Liver (tissue), 8 donors: ENCODE measurements at regions not wholly inside any gene's neighbourhood (a gene's known extent, or its start where the extent isn't known, plus 50 kb on each side); places are given as distances from the start of the nearest gene placed in this dataset.

Experiments
- DNase-seq: peaks from one replicate; pipeline ENCODE4 v3.0.0-alpha.2; 2017; ENCODE audit warnings: low spot score
- H3K27ac ChIP-seq, 2 donors: one replicate each; pipeline ENCODE4 v1.7.0; 2013; ENCODE audit warnings: inconsistent platforms in 2 of 2, low read length in 2 of 2, control low read depth in 1 of 2, low read depth in 1 of 2, mild to moderate bottlenecking in 1 of 2
- H3K27me3 ChIP-seq, 4 donors: one replicate each; pipeline versions ENCODE4 v1.6.1 to v1.7.0; 2013; ENCODE audit warnings: low read length in 3 of 4, inconsistent platforms in 1 of 4, mild to moderate bottlenecking in 1 of 4, moderate library complexity in 1 of 4; ENCODE audit not compliant: control insufficient read depth in 4 of 4, insufficient read depth in 4 of 4
- H3K36me3 ChIP-seq, 4 donors: one replicate each; pipeline versions ENCODE4 v1.6.1 to v1.7.0; 2013; ENCODE audit warnings: low read length in 3 of 4, mild to moderate bottlenecking in 3 of 4, low read depth in 1 of 4, moderate library complexity in 1 of 4; ENCODE audit not compliant: control insufficient read depth in 4 of 4, insufficient read depth in 3 of 4
- H3K4me1 ChIP-seq, 4 donors: one replicate each; pipeline versions ENCODE4 v1.6.1 to v1.7.0; 2013; ENCODE audit warnings: low read length in 3 of 4, mild to moderate bottlenecking in 3 of 4, moderate library complexity in 1 of 4; ENCODE audit not compliant: control insufficient read depth in 4 of 4, insufficient read depth in 4 of 4
- H3K4me3 ChIP-seq, 3 donors: one replicate each; pipeline versions ENCODE4 v1.6.1 to v1.7.0; 2013; ENCODE audit warnings: low read length in 3 of 3, control low read depth in 1 of 3, low read depth in 1 of 3, mild to moderate bottlenecking in 1 of 3
- H3K9ac ChIP-seq, 2 donors: one replicate each; pipeline ENCODE4 v1.7.0; 2013; ENCODE audit warnings: low read length in 2 of 2, mild to moderate bottlenecking in 2 of 2, moderate library complexity in 2 of 2, control low read depth in 1 of 2, low read depth in 1 of 2
- H3K9me3 ChIP-seq, 4 donors: one replicate each; pipeline versions ENCODE4 v1.6.1 to v1.7.0; 2013; ENCODE audit warnings: low read length in 3 of 4; ENCODE audit not compliant: control insufficient read depth in 4 of 4
- EGR1 ChIP-seq, 2 donors: IDR thresholded peaks; 2 replicates each; pipeline ENCODE4 v1.6.1; 2016 to 2018; ENCODE audit warnings: antibody characterized with exemption in 2 of 2, low read depth in 2 of 2
- FOXA1 ChIP-seq: IDR thresholded peaks from 2 replicates; pipeline ENCODE4 v1.6.1; 2016; ENCODE audit warnings: antibody characterized with exemption
- FOXA2 ChIP-seq: IDR thresholded peaks from 2 replicates; pipeline ENCODE4 v1.6.1; 2016; ENCODE audit warnings: antibody characterized with exemption
- GABPA ChIP-seq, 2 donors: IDR thresholded peaks in 1 of 2; conservative IDR thresholded peaks in 1 of 2; 2 replicates each; pipeline ENCODE4 v1.6.1; 2016; ENCODE audit warnings: antibody characterized with exemption in 2 of 2, mild to moderate bottlenecking in 1 of 2, moderate library complexity in 1 of 2
- HNF4A ChIP-seq, 2 donors: conservative IDR thresholded peaks; 2 replicates each; pipeline ENCODE4 v1.6.1; 2016; ENCODE audit warnings: antibody characterized with exemption in 2 of 2, mild to moderate bottlenecking in 2 of 2
- HNF4G ChIP-seq: IDR thresholded peaks from 2 replicates; pipeline ENCODE4 v1.6.1; 2016; ENCODE audit warnings: antibody characterized with exemption
- JUND ChIP-seq, 2 donors: IDR thresholded peaks; 2 replicates each; pipeline ENCODE4 v1.6.1; 2016; ENCODE audit warnings: antibody characterized with exemption in 2 of 2
- NR2F2 ChIP-seq: IDR thresholded peaks from 2 replicates; pipeline ENCODE4 v1.6.1; 2016; ENCODE audit warnings: antibody characterized with exemption
- RAD21 ChIP-seq, 2 donors: IDR thresholded peaks; 2 replicates each; pipeline ENCODE4 v1.6.1; 2016; ENCODE audit warnings: antibody characterized with exemption in 2 of 2, mild to moderate bottlenecking in 2 of 2
- RXRA ChIP-seq, 2 donors: IDR thresholded peaks; 2 replicates each; pipeline ENCODE4 v1.6.1; 2017 to 2018; ENCODE audit warnings: antibody characterized with exemption in 2 of 2, mild to moderate bottlenecking in 1 of 2
- SP1 ChIP-seq: IDR thresholded peaks from 2 replicates; pipeline ENCODE4 v1.6.1; 2018; ENCODE audit warnings: antibody characterized with exemption, mild to moderate bottlenecking
- TAF1 ChIP-seq: conservative IDR thresholded peaks from 2 replicates; pipeline ENCODE4 v1.6.1; 2016; ENCODE audit warnings: antibody characterized with exemption, mild to moderate bottlenecking
- YY1 ChIP-seq: IDR thresholded peaks from 2 replicates; pipeline ENCODE4 v1.6.1; 2016; ENCODE audit warnings: antibody characterized with exemption, mild to moderate bottlenecking
- WGBS: extraction: QIAGEN DNeasy Blood & Tissue Kit; methylation state at CpG from one replicate; pipeline ENCODE4 v1.1.7; 2013; 5-methylcytosine and 5-hydroxymethylcytosine counted together
- TF ChIP-seq, protein P1 (sequence below): fragments of 150-350 bp; IDR thresholded peaks from 2 replicates; pipeline ENCODE4 v1.5.1; 2017; ENCODE audit warnings: improper control_type of control experiment, low read depth, low read length; ENCODE audit not compliant: missing input control
- TF ChIP-seq, protein P2 (sequence below): IDR thresholded peaks from 2 replicates; pipeline ENCODE4 v1.6.1; 2016; ENCODE audit warnings: antibody characterized with exemption
- TF ChIP-seq, protein P3 (sequence below): IDR thresholded peaks from 2 replicates; pipeline ENCODE4 v1.6.1; 2016; ENCODE audit warnings: antibody characterized with exemption
- TF ChIP-seq, protein P4 (sequence below): IDR thresholded peaks from 2 replicates; pipeline ENCODE4 v1.6.1; 2016; ENCODE audit warnings: antibody characterized with exemption, mild to moderate bottlenecking
- TF ChIP-seq, protein P5 (sequence below): IDR thresholded peaks from 2 replicates; pipeline ENCODE4 v1.6.1; 2016; ENCODE audit warnings: antibody characterized with exemption
- donor health status: healthy.
- donor health status: healthy.
- donor health status: healthy.
- donor health status: healthy.
- donor health status: healthy.

DNA sequence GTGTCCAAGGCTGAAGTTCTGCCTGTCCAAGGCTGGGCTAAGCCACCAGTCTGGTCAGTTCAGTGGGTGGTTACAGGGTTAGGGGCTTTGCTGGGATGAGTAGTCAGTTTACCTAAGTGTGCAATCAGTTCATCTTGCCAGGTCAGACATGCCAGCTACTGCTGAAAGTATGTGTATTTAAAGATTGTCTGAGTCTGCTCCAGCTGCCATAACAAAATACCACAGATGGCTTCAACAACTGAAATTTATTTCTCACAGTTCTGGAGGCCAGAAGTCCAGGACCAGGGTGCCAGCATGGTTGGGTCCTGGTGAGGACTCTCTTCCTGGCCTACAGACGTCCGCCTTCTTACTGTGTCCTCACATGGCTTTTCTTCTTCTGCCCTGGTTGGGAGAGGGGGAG, 52.4 kb upstream of the TNS3 start:
- WGBS = 96% methylated on average over 2 of the region's 2 CpGs
- TF ChIP-seq, protein P1, sequence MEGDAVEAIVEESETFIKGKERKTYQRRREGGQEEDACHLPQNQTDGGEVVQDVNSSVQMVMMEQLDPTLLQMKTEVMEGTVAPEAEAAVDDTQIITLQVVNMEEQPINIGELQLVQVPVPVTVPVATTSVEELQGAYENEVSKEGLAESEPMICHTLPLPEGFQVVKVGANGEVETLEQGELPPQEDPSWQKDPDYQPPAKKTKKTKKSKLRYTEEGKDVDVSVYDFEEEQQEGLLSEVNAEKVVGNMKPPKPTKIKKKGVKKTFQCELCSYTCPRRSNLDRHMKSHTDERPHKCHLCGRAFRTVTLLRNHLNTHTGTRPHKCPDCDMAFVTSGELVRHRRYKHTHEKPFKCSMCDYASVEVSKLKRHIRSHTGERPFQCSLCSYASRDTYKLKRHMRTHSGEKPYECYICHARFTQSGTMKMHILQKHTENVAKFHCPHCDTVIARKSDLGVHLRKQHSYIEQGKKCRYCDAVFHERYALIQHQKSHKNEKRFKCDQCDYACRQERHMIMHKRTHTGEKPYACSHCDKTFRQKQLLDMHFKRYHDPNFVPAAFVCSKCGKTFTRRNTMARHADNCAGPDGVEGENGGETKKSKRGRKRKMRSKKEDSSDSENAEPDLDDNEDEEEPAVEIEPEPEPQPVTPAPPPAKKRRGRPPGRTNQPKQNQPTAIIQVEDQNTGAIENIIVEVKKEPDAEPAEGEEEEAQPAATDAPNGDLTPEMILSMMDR = no peak
- TF ChIP-seq FOXA1 = no peak
- TF ChIP-seq, protein P2, sequence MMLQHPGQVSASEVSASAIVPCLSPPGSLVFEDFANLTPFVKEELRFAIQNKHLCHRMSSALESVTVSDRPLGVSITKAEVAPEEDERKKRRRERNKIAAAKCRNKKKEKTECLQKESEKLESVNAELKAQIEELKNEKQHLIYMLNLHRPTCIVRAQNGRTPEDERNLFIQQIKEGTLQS = no peak
- no peak for TF ChIP-seq HNF4A (conservative IDR thresholded peaks at IDR 0.05)
- TF ChIP-seq NR2F2 = no peak
- TF ChIP-seq RAD21 (IDR thresholded peaks at IDR 0.05) = no peak
- TF ChIP-seq, protein P3, sequence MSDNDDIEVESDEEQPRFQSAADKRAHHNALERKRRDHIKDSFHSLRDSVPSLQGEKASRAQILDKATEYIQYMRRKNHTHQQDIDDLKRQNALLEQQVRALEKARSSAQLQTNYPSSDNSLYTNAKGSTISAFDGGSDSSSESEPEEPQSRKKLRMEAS = no peak
- TF ChIP-seq, protein P4, sequence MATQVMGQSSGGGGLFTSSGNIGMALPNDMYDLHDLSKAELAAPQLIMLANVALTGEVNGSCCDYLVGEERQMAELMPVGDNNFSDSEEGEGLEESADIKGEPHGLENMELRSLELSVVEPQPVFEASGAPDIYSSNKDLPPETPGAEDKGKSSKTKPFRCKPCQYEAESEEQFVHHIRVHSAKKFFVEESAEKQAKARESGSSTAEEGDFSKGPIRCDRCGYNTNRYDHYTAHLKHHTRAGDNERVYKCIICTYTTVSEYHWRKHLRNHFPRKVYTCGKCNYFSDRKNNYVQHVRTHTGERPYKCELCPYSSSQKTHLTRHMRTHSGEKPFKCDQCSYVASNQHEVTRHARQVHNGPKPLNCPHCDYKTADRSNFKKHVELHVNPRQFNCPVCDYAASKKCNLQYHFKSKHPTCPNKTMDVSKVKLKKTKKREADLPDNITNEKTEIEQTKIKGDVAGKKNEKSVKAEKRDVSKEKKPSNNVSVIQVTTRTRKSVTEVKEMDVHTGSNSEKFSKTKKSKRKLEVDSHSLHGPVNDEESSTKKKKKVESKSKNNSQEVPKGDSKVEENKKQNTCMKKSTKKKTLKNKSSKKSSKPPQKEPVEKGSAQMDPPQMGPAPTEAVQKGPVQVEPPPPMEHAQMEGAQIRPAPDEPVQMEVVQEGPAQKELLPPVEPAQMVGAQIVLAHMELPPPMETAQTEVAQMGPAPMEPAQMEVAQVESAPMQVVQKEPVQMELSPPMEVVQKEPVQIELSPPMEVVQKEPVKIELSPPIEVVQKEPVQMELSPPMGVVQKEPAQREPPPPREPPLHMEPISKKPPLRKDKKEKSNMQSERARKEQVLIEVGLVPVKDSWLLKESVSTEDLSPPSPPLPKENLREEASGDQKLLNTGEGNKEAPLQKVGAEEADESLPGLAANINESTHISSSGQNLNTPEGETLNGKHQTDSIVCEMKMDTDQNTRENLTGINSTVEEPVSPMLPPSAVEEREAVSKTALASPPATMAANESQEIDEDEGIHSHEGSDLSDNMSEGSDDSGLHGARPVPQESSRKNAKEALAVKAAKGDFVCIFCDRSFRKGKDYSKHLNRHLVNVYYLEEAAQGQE = no peak
- no peak for TF ChIP-seq SP1
- TF ChIP-seq GABPA (IDR thresholded peaks at IDR 0.05 in 1 of 2, conservative IDR thresholded peaks at IDR 0.05 in 1 of 2) = no peak
- no peak for TF ChIP-seq FOXA2
- TF ChIP-seq HNF4G = no peak
- TF ChIP-seq RXRA (IDR thresholded peaks at IDR 0.05) = no peak
- TF ChIP-seq, protein P5, sequence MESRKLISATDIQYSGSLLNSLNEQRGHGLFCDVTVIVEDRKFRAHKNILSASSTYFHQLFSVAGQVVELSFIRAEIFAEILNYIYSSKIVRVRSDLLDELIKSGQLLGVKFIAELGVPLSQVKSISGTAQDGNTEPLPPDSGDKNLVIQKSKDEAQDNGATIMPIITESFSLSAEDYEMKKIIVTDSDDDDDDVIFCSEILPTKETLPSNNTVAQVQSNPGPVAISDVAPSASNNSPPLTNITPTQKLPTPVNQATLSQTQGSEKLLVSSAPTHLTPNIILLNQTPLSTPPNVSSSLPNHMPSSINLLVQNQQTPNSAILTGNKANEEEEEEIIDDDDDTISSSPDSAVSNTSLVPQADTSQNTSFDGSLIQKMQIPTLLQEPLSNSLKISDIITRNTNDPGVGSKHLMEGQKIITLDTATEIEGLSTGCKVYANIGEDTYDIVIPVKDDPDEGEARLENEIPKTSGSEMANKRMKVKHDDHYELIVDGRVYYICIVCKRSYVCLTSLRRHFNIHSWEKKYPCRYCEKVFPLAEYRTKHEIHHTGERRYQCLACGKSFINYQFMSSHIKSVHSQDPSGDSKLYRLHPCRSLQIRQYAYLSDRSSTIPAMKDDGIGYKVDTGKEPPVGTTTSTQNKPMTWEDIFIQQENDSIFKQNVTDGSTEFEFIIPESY = no peak
- TF ChIP-seq TAF1 = no peak
- TF ChIP-seq YY1 = no peak
- no peak for TF ChIP-seq JUND (IDR thresholded peaks at IDR 0.05)
- TF ChIP-seq EGR1 (IDR thresholded peaks at IDR 0.05; ENCODE audit: low read depth in 2 of 2) = no peak
- Histone ChIP-seq H3K27me3 (no peaks in the 10 kb centered on the region), H3K4me1 (peaks cover 0 to 14% (median 7%) of the 10 kb centered on the region in 4 donors), H3K4me3 (no peak overlapping the region), H3K9me3 (no peaks in the 10 kb centered on the region), H3K36me3 (no peaks in the 10 kb centered on the region), H3K27ac (no peak overlapping the region), H3K9ac (no peak overlapping the region)
- DNase-seq = no peak
